ENCODE measurements at regions not wholly inside any gene's neighbourhood (a gene's known extent, or its start where the extent isn't known, plus 50 kb on each side); places are given as distances from the start of the nearest gene placed in this dataset.

DNA sequence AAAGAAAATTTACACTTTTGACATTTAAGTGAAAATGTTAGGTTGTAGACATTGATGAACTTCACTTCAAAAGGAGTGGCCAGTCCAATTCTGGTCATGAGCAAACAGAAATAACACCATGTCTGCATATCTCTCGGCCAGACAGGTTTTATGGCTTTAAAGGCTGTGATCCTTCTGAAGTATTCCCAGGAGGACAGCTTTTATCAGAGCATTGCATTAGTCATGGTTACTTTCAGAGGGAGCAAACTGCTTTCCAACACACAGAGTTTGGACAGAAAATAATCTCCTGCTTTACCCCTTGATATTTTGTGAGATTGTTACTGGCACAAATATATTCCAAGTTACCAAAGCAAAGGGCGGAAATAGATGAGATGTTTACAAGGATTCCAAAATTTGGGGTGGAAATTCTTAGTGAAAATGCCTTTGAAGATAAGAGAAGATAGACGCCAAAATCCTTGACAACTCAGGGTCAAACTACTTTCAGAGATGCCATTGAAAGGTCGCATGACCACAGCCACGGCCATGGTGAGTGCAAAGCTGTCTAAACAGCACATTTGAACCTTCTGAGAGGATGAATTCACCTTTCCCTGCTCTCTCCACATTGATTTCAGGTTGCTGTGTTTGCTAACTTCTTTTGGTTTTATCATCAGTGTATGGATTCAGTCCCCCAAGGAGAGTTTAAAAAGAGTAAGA lies 584.5 kb upstream of the SGCG start:
- TF ChIP-seq, protein P1, sequence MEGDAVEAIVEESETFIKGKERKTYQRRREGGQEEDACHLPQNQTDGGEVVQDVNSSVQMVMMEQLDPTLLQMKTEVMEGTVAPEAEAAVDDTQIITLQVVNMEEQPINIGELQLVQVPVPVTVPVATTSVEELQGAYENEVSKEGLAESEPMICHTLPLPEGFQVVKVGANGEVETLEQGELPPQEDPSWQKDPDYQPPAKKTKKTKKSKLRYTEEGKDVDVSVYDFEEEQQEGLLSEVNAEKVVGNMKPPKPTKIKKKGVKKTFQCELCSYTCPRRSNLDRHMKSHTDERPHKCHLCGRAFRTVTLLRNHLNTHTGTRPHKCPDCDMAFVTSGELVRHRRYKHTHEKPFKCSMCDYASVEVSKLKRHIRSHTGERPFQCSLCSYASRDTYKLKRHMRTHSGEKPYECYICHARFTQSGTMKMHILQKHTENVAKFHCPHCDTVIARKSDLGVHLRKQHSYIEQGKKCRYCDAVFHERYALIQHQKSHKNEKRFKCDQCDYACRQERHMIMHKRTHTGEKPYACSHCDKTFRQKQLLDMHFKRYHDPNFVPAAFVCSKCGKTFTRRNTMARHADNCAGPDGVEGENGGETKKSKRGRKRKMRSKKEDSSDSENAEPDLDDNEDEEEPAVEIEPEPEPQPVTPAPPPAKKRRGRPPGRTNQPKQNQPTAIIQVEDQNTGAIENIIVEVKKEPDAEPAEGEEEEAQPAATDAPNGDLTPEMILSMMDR (IDR thresholded peaks at IDR 0.05; ENCODE audit: low read depth, low read length) = no peak
- no peak for TF ChIP-seq MYC (IDR thresholded peaks at IDR 0.05; ENCODE audit: low read depth, low read length)
